Retinal pigment epithelial cell (primary cell): ENCODE measurements at regions not wholly inside any gene's neighbourhood (a gene's known extent, or its start where the extent isn't known, plus 50 kb on each side); places are given as distances from the start of the nearest gene placed in this dataset.

Experiments used
- DNase-seq: peaks from one replicate; pipeline ENCODE4 v3.0.0-alpha.2; 2010; ENCODE audit warnings: low read depth
- H3K4me3 ChIP-seq: 2 replicates; pipeline ENCODE4 v1.5.1; 2011; ENCODE audit warnings: mild to moderate bottlenecking, low read length, control low read depth, moderate library complexity
- TF ChIP-seq, protein P1 (sequence below): conservative IDR thresholded peaks from 2 replicates; pipeline ENCODE4 v1.5.1; 2011; ENCODE audit warnings: low read depth, low read length, control low read depth, inconsistent platforms

GRCh38 chr6:144617191-144617590 is 332.1 kb downstream of the UTRN start:
- H3K4me3 ChIP-seq, result no peak overlapping the region
- TF ChIP-seq, protein P1, sequence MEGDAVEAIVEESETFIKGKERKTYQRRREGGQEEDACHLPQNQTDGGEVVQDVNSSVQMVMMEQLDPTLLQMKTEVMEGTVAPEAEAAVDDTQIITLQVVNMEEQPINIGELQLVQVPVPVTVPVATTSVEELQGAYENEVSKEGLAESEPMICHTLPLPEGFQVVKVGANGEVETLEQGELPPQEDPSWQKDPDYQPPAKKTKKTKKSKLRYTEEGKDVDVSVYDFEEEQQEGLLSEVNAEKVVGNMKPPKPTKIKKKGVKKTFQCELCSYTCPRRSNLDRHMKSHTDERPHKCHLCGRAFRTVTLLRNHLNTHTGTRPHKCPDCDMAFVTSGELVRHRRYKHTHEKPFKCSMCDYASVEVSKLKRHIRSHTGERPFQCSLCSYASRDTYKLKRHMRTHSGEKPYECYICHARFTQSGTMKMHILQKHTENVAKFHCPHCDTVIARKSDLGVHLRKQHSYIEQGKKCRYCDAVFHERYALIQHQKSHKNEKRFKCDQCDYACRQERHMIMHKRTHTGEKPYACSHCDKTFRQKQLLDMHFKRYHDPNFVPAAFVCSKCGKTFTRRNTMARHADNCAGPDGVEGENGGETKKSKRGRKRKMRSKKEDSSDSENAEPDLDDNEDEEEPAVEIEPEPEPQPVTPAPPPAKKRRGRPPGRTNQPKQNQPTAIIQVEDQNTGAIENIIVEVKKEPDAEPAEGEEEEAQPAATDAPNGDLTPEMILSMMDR, result no peak
- DNase-seq, result no peak

GRCh38 chr6:144617708-144618107 is 332.6 kb downstream of the UTRN start:
- TF ChIP-seq, protein P1, result no peak
- no peak for DNase-seq

GRCh38 chr6:144619966-144620365 is 334.8 kb downstream of the UTRN start:
- H3K4me3 ChIP-seq, result no peak overlapping the region
- TF ChIP-seq, protein P1, result no peak
- DNase-seq, result no peak

More at GRCh38 chr6:144617708-144618107, 332.6 kb downstream of the UTRN start:
- H3K4me3 ChIP-seq, result no peak overlapping the region

GRCh38 chr6:144621332-144621731 is 336.2 kb downstream of the UTRN start:
- H3K4me3 ChIP-seq, result no peak overlapping the region
- DNase-seq, result no peak
- TF ChIP-seq, protein P1, result no peak

DNA sequence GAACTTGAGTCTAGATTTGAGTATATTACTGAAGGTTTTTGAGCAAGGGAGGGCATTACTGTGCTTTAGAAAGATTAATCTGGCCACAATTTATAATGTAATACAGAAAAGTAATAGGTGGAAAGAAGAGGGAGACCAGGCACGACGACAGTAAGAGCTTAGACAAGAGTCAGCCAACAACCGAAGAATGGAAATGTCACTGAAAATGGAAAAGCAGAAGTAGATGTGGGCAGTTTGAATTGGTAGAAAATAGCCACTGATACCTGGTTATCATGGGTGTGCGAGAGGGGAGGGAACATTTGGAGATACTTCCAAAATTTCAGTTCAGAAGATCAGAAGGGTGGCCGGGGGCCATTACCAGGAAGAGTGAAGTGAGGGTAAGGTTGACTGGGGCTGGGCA is 339.1 kb downstream of the UTRN start:
- DNase-seq, result no peak
- no peak overlapping the region for H3K4me3 ChIP-seq
- TF ChIP-seq, protein P1, result no peak

DNA sequence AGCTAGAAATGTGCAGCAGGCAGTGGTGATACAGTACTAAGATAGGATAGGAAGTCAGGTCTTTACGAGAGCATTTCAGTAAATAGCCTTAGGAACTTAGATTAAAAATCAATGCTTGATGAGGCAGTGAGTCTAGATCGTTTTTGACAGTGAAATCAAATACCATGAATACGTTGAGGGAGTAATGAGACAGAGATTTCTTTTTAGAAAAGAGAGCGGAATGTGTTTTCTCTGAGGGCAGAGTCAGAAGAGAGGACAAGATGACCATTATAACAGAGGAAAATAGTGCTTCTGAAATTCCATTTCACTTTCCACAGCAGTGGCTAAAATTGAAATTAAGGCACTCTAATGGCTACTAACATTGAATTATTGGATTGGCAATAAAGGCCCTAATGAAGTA is 339.6 kb downstream of the UTRN start:
- no peak for DNase-seq
- H3K4me3 ChIP-seq, result no peak overlapping the region
- TF ChIP-seq, protein P1, result no peak

- no peak overlapping the region for H3K4me3 ChIP-seq
- DNase-seq, result no peak
- TF ChIP-seq, protein P1, result no peak
Measured at GRCh38 chr6:144630857-144631256, 345.7 kb downstream of the UTRN start.
